RWPE1 (cell line): ENCODE measurements at regions not wholly inside any gene's neighbourhood (a gene's known extent, or its start where the extent isn't known, plus 50 kb on each side); places are given as distances from the start of the nearest gene placed in this dataset.
"Not testable (repeated sequence)": the region's sequence is repeated elsewhere in the genome, so short reads cannot be mapped to it uniquely, and the experiment has no call there.

ENCODE experiments used
- CTCF ChIA-PET: fragments of 350-600 bp; sonication (Branson Sonifier 250); formaldehyde crosslinking; extraction: SDS; loops from one replicate; lab custom pipeline; 2021; lab: Yijun Ruan, JAX
- POLR2A ChIA-PET: fragments of 400-600 bp; formaldehyde crosslinking; extraction: SDS; loops from one replicate; lab custom pipeline; 2020; ENCODE audit warnings: antibody characterized with exemption; ENCODE audit not compliant: low non-redundant PET; lab: Yijun Ruan, JAX
- DNase-seq: peaks from one replicate; pipeline ENCODE4 v3.0.0; 2012; ENCODE audit warnings: low spot score
- H3K27ac ChIP-seq: fragments of 450-650 bp; 2 replicates; pipeline ENCODE4 v1.5.1; 2017
- CTCF ChIP-seq: fragments of 450-650 bp; conservative IDR thresholded peaks from 2 replicates; pipeline ENCODE4 v1.5.1; 2017; ENCODE audit warnings: low read depth, mild to moderate bottlenecking

- ChIA-PET CTCF (no interaction called here), POLR2A (no interaction called here)
- no peak for DNase-seq
- no peak for TF ChIP-seq CTCF
- H3K27ac ChIP-seq: no peak overlapping the region
These were observed 164.7 kb downstream of the ACTR3B start for GRCh38 chr7:152924238-152924637.

- POLR2A ChIA-PET: no interaction called here
- DNase-seq: no peak
- TF ChIP-seq CTCF: no peak
- CTCF ChIA-PET: no interaction called here
- no peak overlapping the region for H3K27ac ChIP-seq
These were observed 165.4 kb downstream of the ACTR3B start for GRCh38 chr7:152924826-152925411.

- no peak for TF ChIP-seq CTCF
- POLR2A ChIA-PET: no interaction called here
- no peak overlapping the region for H3K27ac ChIP-seq
- CTCF ChIA-PET: no interaction called here
- DNase-seq: no peak
These were observed 166.0 kb downstream of the ACTR3B start for GRCh38 chr7:152925412-152926147.

- TF ChIP-seq CTCF: no peak
- no peak overlapping the region for H3K27ac ChIP-seq
- no peak for DNase-seq
- ChIA-PET CTCF (no interaction called here), POLR2A (no interaction called here)
These were observed 172.1 kb downstream of the ACTR3B start for GRCh38 chr7:152931633-152932032.

- TF ChIP-seq CTCF: no peak
- no peak overlapping the region for H3K27ac ChIP-seq
- ChIA-PET CTCF (no interaction called here), POLR2A (no interaction called here)
- DNase-seq: no peak
These were observed 177.7 kb downstream of the ACTR3B start for GRCh38 chr7:152937282-152937681.

- POLR2A ChIA-PET, DNase-seq, H3K27ac ChIP-seq, CTCF ChIA-PET: not testable (repeated sequence)
These were observed 187.1 kb downstream of the ACTR3B start for GRCh38 chr7:152946616-152947015.

- TF ChIP-seq CTCF: no peak
- CTCF ChIA-PET: no interaction called here
- POLR2A ChIA-PET: no interaction called here
- DNase-seq: no peak
- H3K27ac ChIP-seq: no peak overlapping the region
These were observed 188.1 kb downstream of the ACTR3B start for GRCh38 chr7:152947686-152948085.
